ENCODE measurements at regions not wholly inside any gene's neighbourhood (a gene's known extent, or its start where the extent isn't known, plus 50 kb on each side); places are given as distances from the start of the nearest gene placed in this dataset.

GRCh38 chr7:124322561-124322960 is 289.7 kb upstream of the TMEM229A start:
- no peak for DNase-seq (ENCODE audit: low spot score in 2 of 2)
- H3K9me3 ChIP-seq = no peaks in the 10 kb centered on the region
- H3K27ac ChIP-seq = no peak overlapping the region
- H3K27me3 ChIP-seq = no peaks in the 10 kb centered on the region
- TF ChIP-seq, protein P1, sequence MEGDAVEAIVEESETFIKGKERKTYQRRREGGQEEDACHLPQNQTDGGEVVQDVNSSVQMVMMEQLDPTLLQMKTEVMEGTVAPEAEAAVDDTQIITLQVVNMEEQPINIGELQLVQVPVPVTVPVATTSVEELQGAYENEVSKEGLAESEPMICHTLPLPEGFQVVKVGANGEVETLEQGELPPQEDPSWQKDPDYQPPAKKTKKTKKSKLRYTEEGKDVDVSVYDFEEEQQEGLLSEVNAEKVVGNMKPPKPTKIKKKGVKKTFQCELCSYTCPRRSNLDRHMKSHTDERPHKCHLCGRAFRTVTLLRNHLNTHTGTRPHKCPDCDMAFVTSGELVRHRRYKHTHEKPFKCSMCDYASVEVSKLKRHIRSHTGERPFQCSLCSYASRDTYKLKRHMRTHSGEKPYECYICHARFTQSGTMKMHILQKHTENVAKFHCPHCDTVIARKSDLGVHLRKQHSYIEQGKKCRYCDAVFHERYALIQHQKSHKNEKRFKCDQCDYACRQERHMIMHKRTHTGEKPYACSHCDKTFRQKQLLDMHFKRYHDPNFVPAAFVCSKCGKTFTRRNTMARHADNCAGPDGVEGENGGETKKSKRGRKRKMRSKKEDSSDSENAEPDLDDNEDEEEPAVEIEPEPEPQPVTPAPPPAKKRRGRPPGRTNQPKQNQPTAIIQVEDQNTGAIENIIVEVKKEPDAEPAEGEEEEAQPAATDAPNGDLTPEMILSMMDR (IDR thresholded peaks at IDR 0.05) = no peak
- no peak overlapping the region for H3K4me3 ChIP-seq
- H3K36me3 ChIP-seq = no peaks in the 10 kb centered on the region
- intact Hi-C loops (cut with DNase I) = no loop called here
- no peaks in the 10 kb centered on the region for H3K4me1 ChIP-seq

- no peak for DNase-seq (ENCODE audit: low spot score in 2 of 2)
- no peaks in the 10 kb centered on the region for H3K27me3 ChIP-seq
- H3K4me3 ChIP-seq = no peak overlapping the region
- no peaks in the 10 kb centered on the region for H3K4me1 ChIP-seq
- intact Hi-C loops (cut with DNase I) = no loop called here
- H3K9me3 ChIP-seq = no peaks in the 10 kb centered on the region
- TF ChIP-seq, protein P1 (IDR thresholded peaks at IDR 0.05) = no peak
- no peak overlapping the region for H3K27ac ChIP-seq
- no peaks in the 10 kb centered on the region for H3K36me3 ChIP-seq
Observed at GRCh38 chr7:124318721-124319450, 286.0 kb upstream of the TMEM229A start.

- Histone ChIP-seq H3K9me3 (no peaks in the 10 kb centered on the region), H3K4me1 (no peaks in the 10 kb centered on the region), H3K27me3 (no peaks in the 10 kb centered on the region), H3K27ac (no peak overlapping the region), H3K4me3 (no peak overlapping the region), H3K36me3 (no peaks in the 10 kb centered on the region)
- intact Hi-C loops (cut with DNase I) = no loop called here
- DNase-seq (ENCODE audit: low spot score in 2 of 2) = no peak
- TF ChIP-seq, protein P1 (IDR thresholded peaks at IDR 0.05) = no peak
Observed at GRCh38 chr7:124310934-124311390, 278.1 kb upstream of the TMEM229A start.

- no peak overlapping the region for H3K4me3 ChIP-seq
- no peaks in the 10 kb centered on the region for H3K27me3 ChIP-seq
- no peak for DNase-seq (ENCODE audit: low spot score in 2 of 2)
- H3K4me1 ChIP-seq = no peaks in the 10 kb centered on the region
- intact Hi-C loops (cut with DNase I) = no loop called here
- TF ChIP-seq, protein P1 (IDR thresholded peaks at IDR 0.05) = no peak
- no peaks in the 10 kb centered on the region for H3K9me3 ChIP-seq
- H3K27ac ChIP-seq = no peak overlapping the region
- H3K36me3 ChIP-seq = no peaks in the 10 kb centered on the region
Observed at GRCh38 chr7:124308384-124308783, 275.5 kb upstream of the TMEM229A start.

- DNase-seq (ENCODE audit: low spot score in 2 of 2) = no peak
- Histone ChIP-seq H3K27me3 (no peaks in the 10 kb centered on the region), H3K4me3 (no peak overlapping the region), H3K36me3 (no peaks in the 10 kb centered on the region), H3K4me1 (no peaks in the 10 kb centered on the region), H3K27ac (no peak overlapping the region), H3K9me3 (no peaks in the 10 kb centered on the region)
- TF ChIP-seq, protein P1 (IDR thresholded peaks at IDR 0.05) = no peak
- intact Hi-C loops (cut with DNase I) = no loop called here
Observed at GRCh38 chr7:124295289-124295688, 262.4 kb upstream of the TMEM229A start.
